CD14-positive monocyte (primary cell): ENCODE measurements at regions not wholly inside any gene's neighbourhood (a gene's known extent, or its start where the extent isn't known, plus 50 kb on each side); places are given as distances from the start of the nearest gene placed in this dataset.

Experiments
- DNase-seq, 3 donors: peaks; one replicate each; pipeline ENCODE4 v3.0.0-alpha.2; 2011 to 2022
- H2AFZ ChIP-seq: 2 replicates; pipeline ENCODE4 v1.6.0; 2012; ENCODE audit warnings: mild to moderate bottlenecking, low read depth, low read length, inconsistent platforms; ENCODE audit not compliant: insufficient read depth, poor library complexity, severe bottlenecking
- H3K27ac ChIP-seq, 2 donors: 1 replicate in 1 of 2; 2 replicates in 1 of 2; pipeline ENCODE4 v1.5.1; 2012 to 2013; ENCODE audit warnings: low read length in 2 of 2, control low read depth in 1 of 2, inconsistent platforms in 1 of 2, low read depth in 1 of 2, mild to moderate bottlenecking in 1 of 2
- H3K27me3 ChIP-seq, 2 donors: one replicate each; pipeline versions ENCODE4 v1.6.0 to v1.6.1; 2011 to 2013; ENCODE audit warnings: low read length in 2 of 2; ENCODE audit not compliant: control insufficient read depth in 2 of 2, insufficient read depth in 2 of 2
- H3K36me3 ChIP-seq, 2 donors: replicated peaks in 1 of 2; 1 replicate in 1 of 2; 2 replicates in 1 of 2; pipeline versions ENCODE4 v1.5.1 to v1.6.1; 2012 to 2013; ENCODE audit warnings: low read length in 2 of 2, control low read depth in 1 of 2, inconsistent platforms in 1 of 2, mild to moderate bottlenecking in 1 of 2; ENCODE audit not compliant: insufficient read depth in 2 of 2, control insufficient read depth in 1 of 2
- H3K4me1 ChIP-seq, 2 donors: 1 replicate in 1 of 2; 2 replicates in 1 of 2; pipeline versions ENCODE4 v1.5.1 to v1.6.1; 2012 to 2013; ENCODE audit warnings: low read length in 2 of 2, control low read depth in 1 of 2, inconsistent platforms in 1 of 2, mild to moderate bottlenecking in 1 of 2, moderate library complexity in 1 of 2; ENCODE audit not compliant: insufficient read depth in 2 of 2, control insufficient read depth in 1 of 2
- H3K4me2 ChIP-seq: replicated peaks from 2 replicates; pipeline ENCODE3; 2012; ENCODE audit warnings: low read length, moderate library complexity, mild to moderate bottlenecking; ENCODE audit not compliant: poor library complexity, severe bottlenecking; ENCODE audit errors: extremely low read depth
- H3K4me3 ChIP-seq, 3 experiments: fragments of 200-600 bp in 1 of 3; sonication (generic) in 1 of 3; replicated peaks in 1 of 3; 1 replicate in 2 of 3; 2 replicates in 1 of 3; pipeline ENCODE4 v1.5.1; 2011 to 2013; ENCODE audit warnings: low read length in 3 of 3, mild to moderate bottlenecking in 3 of 3, control low read depth in 2 of 3, low read depth in 2 of 3, inconsistent platforms in 1 of 3, moderate library complexity in 1 of 3
- H3K79me2 ChIP-seq: 2 replicates; pipeline ENCODE4 v1.6.0; 2012; ENCODE audit warnings: mild to moderate bottlenecking, control low read depth, inconsistent platforms, low read length, moderate library complexity; ENCODE audit not compliant: insufficient read depth
- H3K9ac ChIP-seq: 2 replicates; pipeline ENCODE4 v1.6.0; 2017; ENCODE audit warnings: low read length, mild to moderate bottlenecking; ENCODE audit not compliant: insufficient read depth, poor library complexity, severe bottlenecking
- H3K9me3 ChIP-seq, 2 donors: replicated peaks in 1 of 2; 1 replicate in 1 of 2; 2 replicates in 1 of 2; pipeline versions ENCODE4 v1.5.1 to v1.6.1; 2012 to 2013; ENCODE audit warnings: low read length in 2 of 2, control low read depth in 1 of 2; ENCODE audit not compliant: control insufficient read depth in 1 of 2, insufficient read depth in 1 of 2
- H4K20me1 ChIP-seq: 2 replicates; pipeline ENCODE4 v1.6.0; 2012; ENCODE audit warnings: mild to moderate bottlenecking, low read length, control low read depth, moderate library complexity; ENCODE audit not compliant: insufficient read depth
- H3K27ac Mint-ChIP-seq, 7 donors: one replicate each; pipeline ENCODE4 v1.8.0; 2020; ENCODE audit warnings: mild to moderate bottlenecking in 7 of 7, mixed read lengths in 7 of 7, moderate library complexity in 6 of 7, inconsistent platforms in 2 of 7
- H3K27me3 Mint-ChIP-seq, 3 donors: one replicate each; pipeline ENCODE4 v1.8.0; 2021 to 2022; ENCODE audit warnings: low read depth in 3 of 3, mild to moderate bottlenecking in 3 of 3, mixed read lengths in 3 of 3, moderate library complexity in 3 of 3, inconsistent platforms in 1 of 3
- H3K36me3 Mint-ChIP-seq, 2 donors: one replicate each; pipeline ENCODE4 v1.8.0; 2020; ENCODE audit warnings: mixed read lengths in 2 of 2, inconsistent platforms in 1 of 2, mild to moderate bottlenecking in 1 of 2
- H3K4me1 Mint-ChIP-seq: one replicate; pipeline ENCODE4 v1.8.0; 2020; ENCODE audit warnings: mild to moderate bottlenecking, mixed read lengths
- H3K4me3 Mint-ChIP-seq, 2 donors: one replicate each; pipeline ENCODE4 v1.8.0; 2020; ENCODE audit warnings: mild to moderate bottlenecking in 2 of 2, mixed read lengths in 2 of 2, moderate library complexity in 1 of 2
- H3K9me3 Mint-ChIP-seq, 7 donors: one replicate each; pipeline ENCODE4 v1.8.0; 2020 to 2022; ENCODE audit warnings: mixed read lengths in 7 of 7, mild to moderate bottlenecking in 6 of 7, moderate library complexity in 6 of 7, inconsistent platforms in 2 of 7
- WGBS: methylation state at CpG from one replicate; pipeline ENCODE4 v1.1.5; 2013; ENCODE audit warnings: missing lambda C conversion rate; ENCODE audit not compliant: insufficient coverage; 5-methylcytosine and 5-hydroxymethylcytosine counted together
- intact Hi-C, 2 donors: fragments of 100-400 bp; cut with micrococcal nuclease; formaldehyde crosslinking; loops; one replicate each; pipeline versions ENCODE4 v1.15.0 to v1.15.1; 2023
- TF ChIP-seq, protein P1 (sequence below): fragments of 200-600 bp; IDR thresholded peaks from one replicate; pipeline ENCODE4 v1.8.0; 2022; ENCODE audit warnings: antibody characterized with exemption, mild to moderate bottlenecking

GRCh38 chr4:11119474-11119873 is 309.2 kb downstream of the HS3ST1 start:
- H3K79me2 ChIP-seq: no peaks in the 10 kb centered on the region
- no peaks in the 10 kb centered on the region for H3K9me3 ChIP-seq
- no peaks in the 10 kb centered on the region for H4K20me1 ChIP-seq
- H3K27ac ChIP-seq: no peak overlapping the region
- no peak overlapping the region for H3K9ac ChIP-seq
- no peak overlapping the region for H3K4me3 ChIP-seq
- Mint-ChIP-seq H3K36me3 (no peaks in the 10 kb centered on the region), H3K9me3 (peaks cover 0 to 3% (median 2%) of the 10 kb centered on the region in 7 donors), H3K27ac (no peak overlapping the region), H3K4me1 (peaks cover 2% of the 10 kb centered on the region), H3K27me3 (peaks cover 0 to 2% (median 1%) of the 10 kb centered on the region in 3 donors), H3K4me3 (no peak overlapping the region)
- H3K36me3 ChIP-seq: no peaks in the 10 kb centered on the region
- H3K4me1 ChIP-seq: no peaks in the 10 kb centered on the region
- DNase-seq: no peak
- no CpG with 5 or more reads among the region's 1 CpG for WGBS
- no peak overlapping the region for H2AFZ ChIP-seq
- intact Hi-C loops: no loop called here
- TF ChIP-seq, protein P1, sequence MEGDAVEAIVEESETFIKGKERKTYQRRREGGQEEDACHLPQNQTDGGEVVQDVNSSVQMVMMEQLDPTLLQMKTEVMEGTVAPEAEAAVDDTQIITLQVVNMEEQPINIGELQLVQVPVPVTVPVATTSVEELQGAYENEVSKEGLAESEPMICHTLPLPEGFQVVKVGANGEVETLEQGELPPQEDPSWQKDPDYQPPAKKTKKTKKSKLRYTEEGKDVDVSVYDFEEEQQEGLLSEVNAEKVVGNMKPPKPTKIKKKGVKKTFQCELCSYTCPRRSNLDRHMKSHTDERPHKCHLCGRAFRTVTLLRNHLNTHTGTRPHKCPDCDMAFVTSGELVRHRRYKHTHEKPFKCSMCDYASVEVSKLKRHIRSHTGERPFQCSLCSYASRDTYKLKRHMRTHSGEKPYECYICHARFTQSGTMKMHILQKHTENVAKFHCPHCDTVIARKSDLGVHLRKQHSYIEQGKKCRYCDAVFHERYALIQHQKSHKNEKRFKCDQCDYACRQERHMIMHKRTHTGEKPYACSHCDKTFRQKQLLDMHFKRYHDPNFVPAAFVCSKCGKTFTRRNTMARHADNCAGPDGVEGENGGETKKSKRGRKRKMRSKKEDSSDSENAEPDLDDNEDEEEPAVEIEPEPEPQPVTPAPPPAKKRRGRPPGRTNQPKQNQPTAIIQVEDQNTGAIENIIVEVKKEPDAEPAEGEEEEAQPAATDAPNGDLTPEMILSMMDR: no peak
- H3K4me2 ChIP-seq: no peak overlapping the region
- H3K27me3 ChIP-seq: no peaks in the 10 kb centered on the region

DNA sequence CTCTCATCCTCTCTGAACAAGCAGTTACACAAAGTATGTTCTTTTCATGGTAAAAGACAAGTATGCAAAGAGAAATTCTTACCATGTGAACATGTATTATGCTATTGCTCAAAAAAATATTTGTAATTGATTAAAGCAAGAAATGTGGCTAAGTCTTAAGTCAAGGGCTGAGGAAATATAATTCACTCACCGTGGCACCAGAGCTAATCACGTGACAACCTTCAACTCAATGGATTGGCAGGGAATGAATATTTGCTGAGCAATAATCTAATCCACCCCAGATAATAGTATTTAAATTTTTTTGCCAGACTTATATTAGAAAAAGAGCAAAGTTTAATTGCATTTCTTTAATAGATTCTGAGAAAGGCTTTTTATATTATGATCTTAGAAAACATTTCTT is 310.2 kb downstream of the HS3ST1 start:
- no peak overlapping the region for H3K27ac Mint-ChIP-seq
- no peak overlapping the region for H3K4me3 ChIP-seq
- peaks cover 0 to 3% (median 2%) of the 10 kb centered on the region in 7 donors for H3K9me3 Mint-ChIP-seq
- H3K27ac ChIP-seq: no peak overlapping the region
- no peaks in the 10 kb centered on the region for H3K36me3 ChIP-seq
- H3K79me2 ChIP-seq: no peaks in the 10 kb centered on the region
- H3K4me3 Mint-ChIP-seq: no peak overlapping the region
- no peak overlapping the region for H3K4me2 ChIP-seq
- H3K4me1 Mint-ChIP-seq: peaks cover 2% of the 10 kb centered on the region
- no peak overlapping the region for H2AFZ ChIP-seq
- peaks cover 0 to 2% (median 1%) of the 10 kb centered on the region in 3 donors for H3K27me3 Mint-ChIP-seq
- no peaks in the 10 kb centered on the region for H3K27me3 ChIP-seq
- no CpG with 5 or more reads among the region's 2 CpGs for WGBS
- H3K36me3 Mint-ChIP-seq: no peaks in the 10 kb centered on the region
- no peaks in the 10 kb centered on the region for H4K20me1 ChIP-seq
- no peak overlapping the region for H3K9ac ChIP-seq
- intact Hi-C loops: no loop called here
- H3K4me1 ChIP-seq: no peaks in the 10 kb centered on the region
- no peak for DNase-seq
- TF ChIP-seq, protein P1: no peak
- H3K9me3 ChIP-seq: no peaks in the 10 kb centered on the region
